Common myeloid progenitor, CD34-positive (primary cell): ENCODE measurements at regions not wholly inside any gene's neighbourhood (a gene's known extent, or its start where the extent isn't known, plus 50 kb on each side); places are given as distances from the start of the nearest gene placed in this dataset.

Source experiments
- CTCF ChIA-PET: fragments of 350-600 bp; sonication (Branson Sonifier 250); formaldehyde crosslinking; loops from one replicate; lab custom pipeline; 2021; ENCODE audit warnings: antibody characterized with exemption; lab: Charles Lee
- POLR2A ChIA-PET: fragments of 350-600 bp; sonication (Branson Sonifier 250); formaldehyde crosslinking; loops from one replicate; lab custom pipeline; 2021; ENCODE audit warnings: antibody characterized with exemption; lab: Charles Lee
- DNase-seq, 3 donors: peaks; one replicate each; pipeline versions ENCODE4 v3.0.0 to v3.0.0-alpha.2; 2013
- H3K27ac ChIP-seq, 2 experiments: 1 replicate in 1 of 2; 2 replicates in 1 of 2; pipeline ENCODE4 v1.7.0; 2013; ENCODE audit warnings: inconsistent platforms in 2 of 2, low read length in 2 of 2, mild to moderate bottlenecking in 2 of 2, low read depth in 1 of 2, moderate library complexity in 1 of 2; ENCODE audit not compliant: severe bottlenecking in 2 of 2, insufficient read depth in 1 of 2, poor library complexity in 1 of 2
- H3K27me3 ChIP-seq, 5 experiments: replicated peaks in 2 of 5; 1 replicate in 3 of 5; 2 replicates in 2 of 5; pipeline versions ENCODE4 v1.6.1 to v1.7.0; 2013; ENCODE audit warnings: low read length in 4 of 5, mild to moderate bottlenecking in 2 of 5, moderate library complexity in 2 of 5, inconsistent platforms in 1 of 5; ENCODE audit not compliant: insufficient read depth in 5 of 5, control insufficient read depth in 4 of 5
- H3K36me3 ChIP-seq, 4 experiments: 1 replicate in 2 of 4; 2 replicates in 2 of 4; pipeline versions ENCODE4 v1.6.1 to v1.7.0; 2013; ENCODE audit warnings: low read length in 3 of 4, control low read depth in 1 of 4, mild to moderate bottlenecking in 1 of 4; ENCODE audit not compliant: control insufficient read depth in 4 of 4, insufficient read depth in 4 of 4
- H3K4me1 ChIP-seq, 4 experiments: 1 replicate in 3 of 4; 2 replicates in 1 of 4; pipeline versions ENCODE4 v1.6.1 to v1.7.1; 2013; ENCODE audit warnings: low read length in 3 of 4, mild to moderate bottlenecking in 3 of 4, control low read depth in 1 of 4, inconsistent platforms in 1 of 4, moderate library complexity in 1 of 4; ENCODE audit not compliant: control insufficient read depth in 4 of 4, insufficient read depth in 4 of 4; ENCODE audit errors: control extremely low read depth in 1 of 4
- H3K4me3 ChIP-seq, 7 experiments: 1 replicate in 4 of 7; 2 replicates in 3 of 7; pipeline versions ENCODE4 v1.5.1 to v1.7.0; 2013; ENCODE audit warnings: mild to moderate bottlenecking in 7 of 7, low read length in 6 of 7, moderate library complexity in 6 of 7, inconsistent platforms in 2 of 7, low read depth in 2 of 7, control low read depth in 1 of 7; ENCODE audit not compliant: insufficient read depth in 4 of 7, control insufficient read depth in 1 of 7; ENCODE audit errors: extremely low read depth in 1 of 7
- H3K9me3 ChIP-seq, 5 experiments: 1 replicate in 4 of 5; 2 replicates in 1 of 5; pipeline versions ENCODE4 v1.6.1 to v1.7.1; 2013; ENCODE audit warnings: low read length in 4 of 5, mild to moderate bottlenecking in 2 of 5, inconsistent platforms in 1 of 5, low read depth in 1 of 5, moderate library complexity in 1 of 5; ENCODE audit not compliant: control insufficient read depth in 4 of 5, insufficient read depth in 2 of 5; ENCODE audit errors: control extremely low read depth in 1 of 5
- WGBS: methylation state at CpG from one replicate; pipeline ENCODE4 v1.1.5; 2013; ENCODE audit not compliant: insufficient coverage; 5-methylcytosine and 5-hydroxymethylcytosine counted together

GRCh38 chr14:53537422-53538315 lies 384.5 kb upstream of the DDHD1 start:
- Histone ChIP-seq H3K27ac (no peak overlapping the region), H3K4me1 (no peaks in the 10 kb centered on the region), H3K4me3 (no peak overlapping the region), H3K36me3 (no peaks in the 10 kb centered on the region), H3K27me3 (no peaks in the 10 kb centered on the region), H3K9me3 (no peaks in the 10 kb centered on the region)
- ChIA-PET POLR2A (no interaction called here), CTCF (interaction anchor here (1.1 to 4.2 kb wide), 11 partner anchors 9 to 811 kb away, joined by 3 to 40 read pairs (median 6); no protein-coding TSS in a partner anchor)
- no peak for DNase-seq
- 93% methylated on average over 3 of the region's 5 CpGs for WGBS

- Histone ChIP-seq H3K4me3 (no peak overlapping the region), H3K27ac (no peak overlapping the region), H3K9me3 (no peaks in the 10 kb centered on the region), H3K4me1 (no peaks in the 10 kb centered on the region), H3K36me3 (no peaks in the 10 kb centered on the region), H3K27me3 (no peaks in the 10 kb centered on the region)
- DNase-seq = no peak
- WGBS = 100% methylated on average over 2 of the region's 2 CpGs
- ChIA-PET POLR2A (interaction anchor here (0.6 kb wide), 1 partner anchor 1899 kb away, joined by 4 read pairs; no protein-coding TSS in a partner anchor), CTCF (interaction anchor here (0.6 to 4.2 kb wide), 2 partner anchors 641 to 812 kb away, joined by 3 to 40 read pairs; no protein-coding TSS in a partner anchor)
These were observed 383.3 kb upstream of the DDHD1 start for GRCh38 chr14:53536446-53536845.

GRCh38 chr14:53534841-53535240 lies 381.7 kb upstream of the DDHD1 start:
- H3K27ac ChIP-seq = no peak overlapping the region
- no peak for DNase-seq
- H3K9me3 ChIP-seq = no peaks in the 10 kb centered on the region
- H3K27me3 ChIP-seq = no peaks in the 10 kb centered on the region
- 93% methylated on average over 6 of the region's 6 CpGs for WGBS
- H3K4me1 ChIP-seq = no peaks in the 10 kb centered on the region
- no peak overlapping the region for H3K4me3 ChIP-seq
- POLR2A ChIA-PET = no interaction called here
- CTCF ChIA-PET = interaction anchor here (1.5 kb wide), 1 partner anchor 11 kb away, joined by 3 read pairs; no protein-coding TSS in a partner anchor
- no peaks in the 10 kb centered on the region for H3K36me3 ChIP-seq

GRCh38 chr14:53533384-53533970 lies 380.4 kb upstream of the DDHD1 start:
- no peaks in the 10 kb centered on the region for H3K27me3 ChIP-seq
- no peaks in the 10 kb centered on the region for H3K36me3 ChIP-seq
- ChIA-PET CTCF (interaction anchor here (0.6 kb wide), 1 partner anchor 830 kb away, joined by 3 read pairs; no protein-coding TSS in a partner anchor), POLR2A (no interaction called here)
- WGBS = 67% methylated on average over 3 of the region's 4 CpGs
- no peaks in the 10 kb centered on the region for H3K9me3 ChIP-seq
- H3K27ac ChIP-seq = no peak overlapping the region
- H3K4me3 ChIP-seq = no peak overlapping the region
- no peak for DNase-seq
- H3K4me1 ChIP-seq = no peaks in the 10 kb centered on the region

GRCh38 chr14:53532853-53533252 lies 379.7 kb upstream of the DDHD1 start:
- CTCF ChIA-PET = interaction anchor here (0.7 kb wide), 1 partner anchor 797 kb away, joined by 3 read pairs; no protein-coding TSS in a partner anchor
- Histone ChIP-seq H3K27me3 (no peaks in the 10 kb centered on the region), H3K27ac (no peak overlapping the region), H3K4me3 (no peak overlapping the region), H3K36me3 (no peaks in the 10 kb centered on the region), H3K4me1 (no peaks in the 10 kb centered on the region), H3K9me3 (no peaks in the 10 kb centered on the region)
- POLR2A ChIA-PET = no interaction called here
- no CpG with 5 or more reads among the region's 6 CpGs for WGBS
- DNase-seq = no peak

GRCh38 chr14:53531730-53532129 lies 378.6 kb upstream of the DDHD1 start:
- Histone ChIP-seq H3K4me3 (no peak overlapping the region), H3K27me3 (no peaks in the 10 kb centered on the region), H3K9me3 (no peaks in the 10 kb centered on the region), H3K36me3 (no peaks in the 10 kb centered on the region), H3K27ac (no peak overlapping the region), H3K4me1 (no peaks in the 10 kb centered on the region)
- DNase-seq = no peak
- ChIA-PET POLR2A (no interaction called here), CTCF (no interaction called here)
- no CpG with 5 or more reads among the region's 1 CpG for WGBS

- Histone ChIP-seq H3K4me1 (no peaks in the 10 kb centered on the region), H3K27me3 (no peaks in the 10 kb centered on the region), H3K27ac (no peak overlapping the region), H3K4me3 (no peak overlapping the region), H3K36me3 (no peaks in the 10 kb centered on the region), H3K9me3 (no peaks in the 10 kb centered on the region)
- ChIA-PET POLR2A (no interaction called here), CTCF (no interaction called here)
- DNase-seq = no peak
- WGBS = no CpG with 5 or more reads among the region's 1 CpG
These were observed 378.0 kb upstream of the DDHD1 start for GRCh38 chr14:53531156-53531555.
